OCI-LY7 (cell line): ENCODE measurements at regions not wholly inside any gene's neighbourhood (a gene's known extent, or its start where the extent isn't known, plus 50 kb on each side); places are given as distances from the start of the nearest gene placed in this dataset.

Source experiments
- CTCF ChIP-seq: fragments of 200-600 bp; sonication (generic); conservative IDR thresholded peaks from 2 replicates; pipeline ENCODE4 v1.5.1; 2014; ENCODE audit warnings: mild to moderate bottlenecking, antibody characterized with exemption, low read length, moderate library complexity, mixed read lengths
- EZH2phosphoT487 ChIP-seq: fragments of 200-600 bp; sonication (generic); IDR thresholded peaks from 2 replicates; pipeline ENCODE4 v1.6.1; 2018; ENCODE audit warnings: low read depth, borderline replicate concordance, mild to moderate bottlenecking, mixed run types, antibody characterized with exemption, low read length, moderate library complexity, mixed read lengths

- TF ChIP-seq CTCF = no peak
- TF ChIP-seq EZH2phosphoT487 = no peak
Observed at GRCh38 chr14:25110106-25110505, 60.2 kb upstream of the STXBP6 start.
